ENCODE measurements at regions not wholly inside any gene's neighbourhood (a gene's known extent, or its start where the extent isn't known, plus 50 kb on each side); places are given as distances from the start of the nearest gene placed in this dataset.

GRCh38 chr1:22208268-22208972, 65.5 kb upstream of the WNT4 start:
- H2AFZ ChIP-seq (ENCODE audit: low read length), result no peak overlapping the region
- H3K4me1 ChIP-seq (ENCODE audit: insufficient read depth, low read length, severe bottlenecking), result no peaks in the 10 kb centered on the region
- H3K4me2 ChIP-seq (ENCODE audit: low read length), result no peak overlapping the region
- TF ChIP-seq EZH2 (IDR thresholded peaks at IDR 0.05; ENCODE audit: borderline replicate concordance, low read length) (no peak), CTCF (IDR thresholded peaks at IDR 0.05; ENCODE audit: low read length) (peak; percentile 55; the same call in 1 of the 2 replicates)
- no peak overlapping the region for H3K27ac ChIP-seq (ENCODE audit: low read depth, low read length, poor library complexity, severe bottlenecking)
- no peak overlapping the region for H3K9ac ChIP-seq (ENCODE audit: low read length)
- no peaks in the 10 kb centered on the region for H4K20me1 ChIP-seq (ENCODE audit: insufficient read depth, low read length)
- no peaks in the 10 kb centered on the region for H3K79me2 ChIP-seq (ENCODE audit: insufficient read depth, low read length)
- H3K9me2 ChIP-seq (ENCODE audit: low read depth, low read length), result no peaks in the 10 kb centered on the region
- peaks cover 16% of the 10 kb centered on the region; the same call in 1 of the 2 replicates for H3K27me3 ChIP-seq (ENCODE audit: insufficient read depth, low read length)
- H3K4me3 ChIP-seq (ENCODE audit: low read depth, low read length, poor library complexity, severe bottlenecking), result no peak overlapping the region
- H3K9me3 ChIP-seq (ENCODE audit: low read length), result no peaks in the 10 kb centered on the region
- H3K36me3 ChIP-seq (ENCODE audit: insufficient read depth, low read length), result no peaks in the 10 kb centered on the region
- H3F3A ChIP-seq (ENCODE audit: insufficient read depth, low read length), result no peaks in the 10 kb centered on the region

- no peaks in the 10 kb centered on the region for H4K20me1 ChIP-seq (ENCODE audit: insufficient read depth, low read length)
- no peak overlapping the region for H3K4me3 ChIP-seq (ENCODE audit: low read depth, low read length, poor library complexity, severe bottlenecking)
- no peaks in the 10 kb centered on the region for H3F3A ChIP-seq (ENCODE audit: insufficient read depth, low read length)
- no peak overlapping the region for H3K4me2 ChIP-seq (ENCODE audit: low read length)
- H2AFZ ChIP-seq (ENCODE audit: low read length), result no peak overlapping the region
- no peak overlapping the region for H3K9ac ChIP-seq (ENCODE audit: low read length)
- H3K9me3 ChIP-seq (ENCODE audit: low read length), result no peaks in the 10 kb centered on the region
- H3K9me2 ChIP-seq (ENCODE audit: low read depth, low read length), result no peaks in the 10 kb centered on the region
- TF ChIP-seq EZH2 (IDR thresholded peaks at IDR 0.05; ENCODE audit: borderline replicate concordance, low read length) (no peak), CTCF (IDR thresholded peaks at IDR 0.05; ENCODE audit: low read length) (no peak)
- H3K27ac ChIP-seq (ENCODE audit: low read depth, low read length, poor library complexity, severe bottlenecking), result no peak overlapping the region
- H3K27me3 ChIP-seq (ENCODE audit: insufficient read depth, low read length), result peaks cover 16% of the 10 kb centered on the region; the same call in 1 of the 2 replicates
- no peaks in the 10 kb centered on the region for H3K4me1 ChIP-seq (ENCODE audit: insufficient read depth, low read length, severe bottlenecking)
- H3K36me3 ChIP-seq (ENCODE audit: insufficient read depth, low read length), result no peaks in the 10 kb centered on the region
- no peaks in the 10 kb centered on the region for H3K79me2 ChIP-seq (ENCODE audit: insufficient read depth, low read length)
Observed at GRCh38 chr1:22208973-22209378, 66.1 kb upstream of the WNT4 start.

GRCh38 chr1:22210176-22210575, 67.3 kb upstream of the WNT4 start:
- H3K9ac ChIP-seq (ENCODE audit: low read length), result no peak overlapping the region
- no peaks in the 10 kb centered on the region for H3F3A ChIP-seq (ENCODE audit: insufficient read depth, low read length)
- no peaks in the 10 kb centered on the region for H3K9me3 ChIP-seq (ENCODE audit: low read length)
- no peaks in the 10 kb centered on the region for H3K9me2 ChIP-seq (ENCODE audit: low read depth, low read length)
- no peaks in the 10 kb centered on the region for H3K79me2 ChIP-seq (ENCODE audit: insufficient read depth, low read length)
- peaks cover 16% of the 10 kb centered on the region; the same call in 1 of the 2 replicates for H3K27me3 ChIP-seq (ENCODE audit: insufficient read depth, low read length)
- H3K36me3 ChIP-seq (ENCODE audit: insufficient read depth, low read length), result no peaks in the 10 kb centered on the region
- H3K4me1 ChIP-seq (ENCODE audit: insufficient read depth, low read length, severe bottlenecking), result no peaks in the 10 kb centered on the region
- no peak for TF ChIP-seq CTCF (IDR thresholded peaks at IDR 0.05; ENCODE audit: low read length)
- no peak for TF ChIP-seq EZH2 (IDR thresholded peaks at IDR 0.05; ENCODE audit: borderline replicate concordance, low read length)
- H2AFZ ChIP-seq (ENCODE audit: low read length), result no peak overlapping the region
- H3K4me3 ChIP-seq (ENCODE audit: low read depth, low read length, poor library complexity, severe bottlenecking), result no peak overlapping the region
- H4K20me1 ChIP-seq (ENCODE audit: insufficient read depth, low read length), result no peaks in the 10 kb centered on the region
- H3K27ac ChIP-seq (ENCODE audit: low read depth, low read length, poor library complexity, severe bottlenecking), result no peak overlapping the region
- no peak overlapping the region for H3K4me2 ChIP-seq (ENCODE audit: low read length)

All from OCI-LY1 (cell line).